A673 (cell line): ENCODE measurements at regions not wholly inside any gene's neighbourhood (a gene's known extent, or its start where the extent isn't known, plus 50 kb on each side); places are given as distances from the start of the nearest gene placed in this dataset.

Experiments
- CTCF ChIP-seq: fragments of 300-800, 200-600 bp; sonication (generic); conservative IDR thresholded peaks from 2 replicates; pipeline ENCODE4 v1.5.1; 2017; ENCODE audit warnings: low read depth, mild to moderate bottlenecking, antibody characterized with exemption, low read length, moderate library complexity, mixed read lengths
- EZH2 ChIP-seq: fragments of 200-600 bp; sonication (generic); IDR thresholded peaks from 2 replicates; pipeline ENCODE4 v1.6.1; 2017; ENCODE audit warnings: borderline replicate concordance, low read depth, mild to moderate bottlenecking, mixed read lengths, antibody characterized with exemption, low read length; ENCODE audit not compliant: poor library complexity, severe bottlenecking

GRCh38 chr1:38153778-38154470 lies 107.3 kb upstream of the POU3F1 start:
- TF ChIP-seq CTCF (no peak), EZH2 (no peak)
